Suprapubic skin (tissue), 4 donors: ENCODE measurements at regions not wholly inside any gene's neighbourhood (a gene's known extent, or its start where the extent isn't known, plus 50 kb on each side); places are given as distances from the start of the nearest gene placed in this dataset.

Experiments
- EP300 ChIP-seq: sonication (generic); formaldehyde crosslinking; IDR thresholded peaks from one replicate; pipeline ENCODE4 v1.6.1; 2017; ENCODE audit warnings: antibody characterized with exemption
- POLR2AphosphoS5 ChIP-seq, 3 donors: sonication (generic); formaldehyde crosslinking; IDR thresholded peaks; one replicate each; pipeline ENCODE4 v1.6.1; 2017; ENCODE audit warnings: antibody characterized with exemption in 3 of 3
- TF ChIP-seq, protein P1 (sequence below), 2 donors: fragments of 200-600 bp in 1 of 2; fragments of 450-650 bp in 1 of 2; sonication (generic) in 1 of 2; IDR thresholded peaks; one replicate each; pipeline ENCODE4 v1.5.1; 2016 to 2019; ENCODE audit warnings: antibody characterized with exemption in 2 of 2, mild to moderate bottlenecking in 1 of 2, moderate library complexity in 1 of 2

- TF ChIP-seq, protein P1, sequence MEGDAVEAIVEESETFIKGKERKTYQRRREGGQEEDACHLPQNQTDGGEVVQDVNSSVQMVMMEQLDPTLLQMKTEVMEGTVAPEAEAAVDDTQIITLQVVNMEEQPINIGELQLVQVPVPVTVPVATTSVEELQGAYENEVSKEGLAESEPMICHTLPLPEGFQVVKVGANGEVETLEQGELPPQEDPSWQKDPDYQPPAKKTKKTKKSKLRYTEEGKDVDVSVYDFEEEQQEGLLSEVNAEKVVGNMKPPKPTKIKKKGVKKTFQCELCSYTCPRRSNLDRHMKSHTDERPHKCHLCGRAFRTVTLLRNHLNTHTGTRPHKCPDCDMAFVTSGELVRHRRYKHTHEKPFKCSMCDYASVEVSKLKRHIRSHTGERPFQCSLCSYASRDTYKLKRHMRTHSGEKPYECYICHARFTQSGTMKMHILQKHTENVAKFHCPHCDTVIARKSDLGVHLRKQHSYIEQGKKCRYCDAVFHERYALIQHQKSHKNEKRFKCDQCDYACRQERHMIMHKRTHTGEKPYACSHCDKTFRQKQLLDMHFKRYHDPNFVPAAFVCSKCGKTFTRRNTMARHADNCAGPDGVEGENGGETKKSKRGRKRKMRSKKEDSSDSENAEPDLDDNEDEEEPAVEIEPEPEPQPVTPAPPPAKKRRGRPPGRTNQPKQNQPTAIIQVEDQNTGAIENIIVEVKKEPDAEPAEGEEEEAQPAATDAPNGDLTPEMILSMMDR (IDR thresholded peaks at IDR 0.05): no peak
- TF ChIP-seq POLR2AphosphoS5 (IDR thresholded peaks at IDR 0.05) (no peak), EP300 (no peak)
Measured at GRCh38 chr3:124565551-124565950, 164.7 kb upstream of the UMPS start.
